RPMI7951 (cell line): ENCODE measurements at regions not wholly inside any gene's neighbourhood (a gene's known extent, or its start where the extent isn't known, plus 50 kb on each side); places are given as distances from the start of the nearest gene placed in this dataset.
"Not testable (repeated sequence)": the region's sequence is repeated elsewhere in the genome, so short reads cannot be mapped to it uniquely, and the experiment has no call there.

Source experiments
- DNase-seq: peaks from one replicate; pipeline ENCODE4 v3.0.0-alpha.2; 2012; ENCODE audit warnings: low read depth

DNA sequence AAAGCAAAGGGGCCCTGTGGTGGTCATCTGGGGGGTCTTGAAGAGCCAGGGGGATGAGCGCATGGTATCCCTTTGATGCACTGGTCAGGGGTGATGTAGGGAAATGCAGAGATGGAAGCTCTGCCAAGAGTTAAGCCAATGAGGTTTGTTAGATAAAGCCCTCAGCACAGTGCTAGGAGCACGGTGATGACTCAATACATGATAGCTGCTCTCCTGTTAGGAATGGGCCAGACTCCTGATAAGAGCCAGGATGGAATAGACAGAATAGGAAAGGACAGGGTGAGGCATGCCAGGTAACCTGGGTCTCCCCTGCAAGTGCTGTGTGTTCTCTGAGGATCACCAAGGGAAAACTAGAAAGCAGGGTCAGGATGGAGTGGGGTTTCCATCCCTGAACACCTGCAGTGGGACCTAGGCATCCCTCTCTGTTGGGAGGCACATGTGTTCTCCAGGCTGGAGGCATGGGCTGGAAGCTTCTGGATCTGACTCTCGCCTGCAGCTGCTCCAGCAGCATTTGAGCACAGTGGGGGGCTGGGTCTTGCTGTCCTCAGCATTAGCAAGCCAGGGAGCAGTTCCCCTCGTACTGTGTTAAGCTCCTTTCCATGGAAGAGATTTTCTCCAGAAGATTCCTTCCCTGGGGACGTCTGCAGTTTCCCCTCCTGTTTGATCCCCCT, 71.8 kb upstream of the TIAM2 start:
- no peak for DNase-seq

- DNase-seq: no peak
These were observed 70.0 kb upstream of the TIAM2 start for GRCh38 chr6:154925130-154925529.

- no peak for DNase-seq
These were observed 68.7 kb upstream of the TIAM2 start for GRCh38 chr6:154926366-154926765.

DNA sequence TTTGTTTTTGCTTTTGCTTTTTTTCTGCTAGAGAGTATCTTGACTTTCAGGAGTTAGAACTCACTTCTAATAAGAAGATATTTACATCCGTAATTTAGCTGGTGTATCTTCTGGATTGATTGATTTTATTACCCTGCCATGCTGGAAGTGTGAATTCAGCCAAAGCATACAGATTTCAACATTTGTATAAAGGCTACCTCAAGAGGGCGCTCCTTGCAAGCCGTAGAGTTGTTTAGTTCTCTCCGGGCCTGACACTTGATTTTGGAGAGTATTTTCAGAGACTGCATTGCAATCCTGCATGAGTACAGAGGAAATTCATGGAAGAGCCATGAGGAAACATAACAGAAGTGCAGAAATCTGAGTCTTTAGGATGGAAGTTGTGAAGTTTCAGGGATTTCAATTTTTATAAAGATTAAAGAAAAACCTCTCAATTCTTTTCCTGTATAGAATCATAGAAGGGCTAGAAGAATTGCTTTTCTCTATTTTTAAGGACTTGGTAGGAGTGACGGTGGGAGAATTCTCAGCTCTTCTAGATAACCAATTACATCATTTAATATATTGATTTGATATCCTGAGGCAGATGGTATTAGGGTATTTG, 66.7 kb upstream of the TIAM2 start:
- peak; percentile 63 for DNase-seq

GRCh38 chr6:154930451-154930851, 64.7 kb upstream of the TIAM2 start:
- DNase-seq: no peak

GRCh38 chr6:154931711-154932424, 63.2 kb upstream of the TIAM2 start:
- peak; percentile 64 for DNase-seq

GRCh38 chr6:154932515-154933027, 62.5 kb upstream of the TIAM2 start:
- peak; percentile 90 for DNase-seq

DNA sequence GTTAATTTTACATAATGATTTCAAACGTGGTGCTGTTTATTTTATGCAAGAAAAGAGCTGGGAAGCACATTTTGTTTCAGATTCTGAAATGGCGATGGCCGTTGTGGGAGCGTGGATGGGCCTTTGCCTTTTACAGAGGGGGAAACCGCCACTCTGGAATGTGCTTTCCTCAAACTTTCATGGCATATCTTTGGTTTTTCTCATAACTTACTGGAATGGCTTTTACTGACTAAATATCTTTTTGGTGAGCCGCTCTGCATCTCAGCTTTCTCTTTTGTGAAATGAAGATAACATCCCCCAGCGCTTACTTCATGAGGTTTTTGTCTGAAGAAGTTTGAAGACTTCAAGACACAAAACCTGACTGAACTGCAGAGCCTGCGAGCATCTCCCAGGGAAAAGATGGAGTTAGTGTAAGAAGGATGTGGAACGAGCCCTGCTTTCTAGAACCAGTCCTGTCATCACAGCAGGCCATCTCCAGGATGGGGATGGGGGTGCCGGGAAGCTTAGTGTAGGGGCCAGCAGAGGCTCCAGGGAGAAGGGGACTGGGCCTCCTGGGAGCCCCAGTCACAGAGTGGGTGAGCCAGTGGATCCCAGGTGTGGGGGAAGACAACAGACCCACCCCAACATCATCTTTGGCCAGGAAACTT, 61.8 kb upstream of the TIAM2 start:
- DNase-seq: no peak

GRCh38 chr6:154937306-154938220, 57.6 kb upstream of the TIAM2 start:
- DNase-seq: no peak

- no peak for DNase-seq
These were observed 56.9 kb upstream of the TIAM2 start for GRCh38 chr6:154938221-154938580.

DNA sequence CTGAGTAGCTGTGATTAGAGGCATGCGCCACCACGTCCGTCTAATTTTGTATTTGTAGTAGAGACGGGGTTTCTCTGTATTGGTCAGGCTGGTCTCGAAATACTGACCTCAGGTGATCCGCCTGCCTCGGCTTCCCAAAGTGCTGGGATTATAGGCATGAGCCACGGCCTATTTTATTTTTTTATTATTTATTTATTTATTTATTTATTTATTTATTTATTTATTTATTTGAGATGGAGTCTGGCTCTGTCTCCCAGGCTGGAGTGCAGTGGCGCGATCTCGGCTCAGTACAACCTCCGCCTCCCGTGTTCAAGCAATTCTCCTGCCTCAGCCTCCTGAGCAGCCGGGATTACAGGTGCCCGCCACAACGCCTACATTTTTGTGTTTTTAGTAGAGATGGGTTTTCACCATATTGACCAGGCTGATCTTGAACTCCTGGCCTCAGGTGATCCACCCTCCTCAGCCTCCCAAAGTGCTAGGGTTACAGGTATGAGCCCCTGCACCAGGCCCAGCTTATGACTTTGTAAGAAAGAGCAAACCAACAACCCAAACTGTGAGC, 56.3 kb upstream of the TIAM2 start:
- DNase-seq: not testable (repeated sequence)

DNA sequence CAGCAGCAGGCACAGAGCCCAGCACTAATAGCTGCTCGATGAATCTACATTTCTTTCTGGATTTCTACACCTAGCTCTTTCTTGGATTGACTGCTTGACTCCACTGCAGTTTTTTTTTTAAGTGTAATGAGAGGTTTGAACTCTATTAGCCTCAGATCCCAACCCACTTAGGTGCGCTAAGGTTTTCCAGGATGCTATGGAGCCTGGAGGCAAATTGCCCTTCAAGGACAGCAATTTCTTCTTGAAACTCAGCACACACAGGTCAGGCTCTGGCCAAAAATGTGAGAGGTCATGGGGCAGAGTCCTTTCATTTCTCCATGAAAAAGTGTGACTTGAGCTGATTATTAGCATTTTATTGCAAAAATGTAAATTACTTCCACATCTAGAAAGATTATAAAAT, 52.3 kb upstream of the TIAM2 start:
- DNase-seq: no peak

- DNase-seq: no peak
These were observed 49.7 kb upstream of the TIAM2 start for GRCh38 chr6:154945271-154945890.
